Activated CD8-positive, alpha-beta memory T cell treated with anti-CD3 and anti-CD28 coated beads, Interleukin-2, amount 10 ng/mL, durations not matched to agents 7 days and 5 days (primary cell): ENCODE measurements at regions not wholly inside any gene's neighbourhood (a gene's known extent, or its start where the extent isn't known, plus 50 kb on each side); places are given as distances from the start of the nearest gene placed in this dataset.

Experiments used
- ATAC-seq: fragments of 150-1000 bp; cut with Tn5 transposase; one replicate; pipeline ENCODE4 v1.10.0; 2021; ENCODE audit warnings: moderate library complexity
- CTCF ChIA-PET: fragments of 350-600 bp; sonication (Branson Sonifier 250); formaldehyde crosslinking; loops from one replicate; lab custom pipeline; 2021; ENCODE audit warnings: antibody characterized with exemption; lab: Charles Lee
- DNase-seq: peaks from one replicate; pipeline ENCODE4 v3.0.0-alpha.2; 2020
- H3K27ac Mint-ChIP-seq: one replicate; pipeline ENCODE4 v1.8.0; 2021; ENCODE audit warnings: mild to moderate bottlenecking, mixed read lengths
- H3K27me3 Mint-ChIP-seq: one replicate; pipeline ENCODE4 v1.8.0; 2021; ENCODE audit warnings: mixed read lengths
- H3K36me3 Mint-ChIP-seq: one replicate; pipeline ENCODE4 v1.8.0; 2021; ENCODE audit warnings: mild to moderate bottlenecking, mixed read lengths
- H3K4me1 Mint-ChIP-seq: one replicate; pipeline ENCODE4 v1.8.0; 2021; ENCODE audit warnings: mixed read lengths
- H3K4me3 Mint-ChIP-seq: one replicate; pipeline ENCODE4 v1.8.0; 2021; ENCODE audit warnings: mild to moderate bottlenecking, moderate library complexity, mixed read lengths
- H3K9me3 Mint-ChIP-seq: one replicate; pipeline ENCODE4 v1.8.0; 2022; ENCODE audit warnings: low read depth, mixed read lengths

GRCh38 chr2:199680482-199680881 lies 170.5 kb downstream of the FTCDNL1 start:
- Mint-ChIP-seq H3K27ac (no peak overlapping the region), H3K36me3 (no peaks in the 10 kb centered on the region), H3K4me3 (no peak overlapping the region), H3K9me3 (no peaks in the 10 kb centered on the region), H3K4me1 (no peaks in the 10 kb centered on the region), H3K27me3 (peaks cover 19% of the 10 kb centered on the region)
- ATAC-seq (no peak), DNase-seq (no peak)
- CTCF ChIA-PET = no interaction called here

DNA sequence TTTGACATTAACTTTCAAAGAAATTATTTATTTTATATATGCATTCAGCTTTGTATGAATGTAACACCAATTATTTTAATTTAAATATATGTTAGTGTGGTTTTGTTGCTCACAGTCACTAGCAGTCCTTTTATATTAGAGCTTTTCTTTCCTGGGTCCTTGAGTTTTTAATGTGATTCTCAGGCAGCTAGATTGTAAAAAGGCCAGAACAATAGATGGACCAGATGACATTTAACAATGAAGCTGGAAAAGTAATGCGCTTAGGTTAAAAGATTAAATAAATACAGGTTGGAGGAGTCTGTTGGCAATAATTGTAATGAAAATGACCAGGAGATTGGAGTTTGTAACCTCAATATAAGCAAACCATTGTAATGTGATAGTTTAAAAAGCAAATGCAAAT lies 171.1 kb downstream of the FTCDNL1 start:
- no peaks in the 10 kb centered on the region for H3K4me1 Mint-ChIP-seq
- ATAC-seq (no peak), DNase-seq (no peak)
- H3K27me3 Mint-ChIP-seq = peaks cover 19% of the 10 kb centered on the region
- no peaks in the 10 kb centered on the region for H3K36me3 Mint-ChIP-seq
- no peak overlapping the region for H3K27ac Mint-ChIP-seq
- H3K4me3 Mint-ChIP-seq = no peak overlapping the region
- no peaks in the 10 kb centered on the region for H3K9me3 Mint-ChIP-seq
- CTCF ChIA-PET = no interaction called here

DNA sequence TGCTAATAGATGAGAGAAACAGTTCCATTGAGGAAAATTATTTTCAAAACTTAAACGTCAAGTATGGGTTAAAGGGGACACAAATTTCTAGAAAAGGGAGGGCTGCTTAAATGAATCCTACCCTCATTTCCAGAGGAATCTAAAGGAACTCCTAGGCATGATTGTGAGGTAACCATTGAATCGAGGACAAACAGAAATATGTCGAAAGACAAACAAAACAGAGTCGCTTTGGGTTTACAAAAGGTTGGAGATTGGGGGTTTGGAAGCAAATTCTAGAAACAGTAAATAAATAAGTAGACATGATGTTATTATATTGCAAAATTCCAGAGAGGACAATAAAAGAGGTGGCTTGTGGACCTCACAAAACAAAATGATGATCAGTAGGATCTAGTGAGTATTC lies 173.1 kb downstream of the FTCDNL1 start:
- peaks cover 15% of the 10 kb centered on the region for H3K27me3 Mint-ChIP-seq
- DNase-seq = no peak
- H3K9me3 Mint-ChIP-seq = no peaks in the 10 kb centered on the region
- H3K4me3 Mint-ChIP-seq = no peak overlapping the region
- CTCF ChIA-PET = no interaction called here
- no peak overlapping the region for H3K27ac Mint-ChIP-seq
- no peak for ATAC-seq
- H3K4me1 Mint-ChIP-seq = no peaks in the 10 kb centered on the region
- no peaks in the 10 kb centered on the region for H3K36me3 Mint-ChIP-seq

DNA sequence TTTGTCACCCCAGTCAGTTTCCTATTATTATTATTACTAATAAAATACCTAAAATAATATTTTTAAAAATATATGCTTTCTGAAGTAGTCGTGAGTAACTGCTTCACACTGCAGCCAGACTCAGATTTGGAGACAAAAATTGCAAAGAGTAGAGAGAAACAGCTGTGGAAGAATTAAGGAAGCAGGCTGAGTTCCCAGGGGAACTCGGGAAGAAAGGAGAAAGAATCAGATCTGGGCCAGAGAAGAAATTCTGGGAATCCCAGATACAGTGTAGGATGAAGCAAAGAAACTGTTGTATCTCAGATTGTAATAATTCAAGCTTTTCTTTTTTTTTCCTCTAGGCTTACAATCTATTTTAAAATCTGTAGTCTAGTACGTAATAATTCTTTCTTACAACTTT lies 182.3 kb downstream of the FTCDNL1 start:
- DNase-seq (no peak), ATAC-seq (no peak)
- Mint-ChIP-seq H3K9me3 (no peaks in the 10 kb centered on the region), H3K27ac (no peak overlapping the region), H3K27me3 (peaks cover 7% of the 10 kb centered on the region), H3K36me3 (no peaks in the 10 kb centered on the region), H3K4me3 (no peak overlapping the region), H3K4me1 (no peaks in the 10 kb centered on the region)
- CTCF ChIA-PET = interaction anchor here (0.8 kb wide), 1 partner anchor 71 kb away, joined by 3 read pairs; no protein-coding TSS in a partner anchor

GRCh38 chr2:199663157-199663556 lies 187.8 kb downstream of the FTCDNL1 start:
- Mint-ChIP-seq H3K36me3 (no peaks in the 10 kb centered on the region), H3K4me1 (no peaks in the 10 kb centered on the region), H3K27ac (no peak overlapping the region), H3K4me3 (no peak overlapping the region), H3K27me3 (peaks cover 14% of the 10 kb centered on the region), H3K9me3 (no peaks in the 10 kb centered on the region)
- ATAC-seq (no peak), DNase-seq (no peak)
- CTCF ChIA-PET = interaction anchor here (0.7 to 0.9 kb wide), 2 partner anchors 29 to 215 kb away, joined by 3 read pairs; no protein-coding TSS in a partner anchor

DNA sequence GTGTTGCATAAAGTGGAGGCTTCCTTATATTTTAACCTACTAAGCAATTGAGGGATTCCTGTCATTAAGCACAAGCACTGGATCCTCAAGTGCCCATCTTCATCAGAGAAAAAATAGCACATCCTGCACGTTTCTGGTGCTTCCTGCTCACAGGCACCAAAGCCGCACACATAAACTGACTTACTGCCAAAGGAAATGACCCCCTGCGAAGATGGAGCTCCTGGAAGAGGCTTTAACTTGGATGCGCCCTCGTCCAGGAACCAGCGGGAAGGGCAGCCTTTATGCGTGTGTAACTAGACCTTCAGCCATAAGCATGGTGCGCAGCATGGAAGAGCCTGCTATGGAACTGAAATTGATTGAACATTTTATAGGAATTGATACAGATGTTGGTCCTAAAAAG lies 188.7 kb downstream of the FTCDNL1 start:
- Mint-ChIP-seq H3K27ac (no peak overlapping the region), H3K27me3 (peaks cover 22% of the 10 kb centered on the region), H3K4me1 (no peaks in the 10 kb centered on the region), H3K36me3 (no peaks in the 10 kb centered on the region), H3K4me3 (no peak overlapping the region), H3K9me3 (peaks cover 2% of the 10 kb centered on the region)
- ATAC-seq (no peak), DNase-seq (no peak)
- CTCF ChIA-PET = no interaction called here

DNA sequence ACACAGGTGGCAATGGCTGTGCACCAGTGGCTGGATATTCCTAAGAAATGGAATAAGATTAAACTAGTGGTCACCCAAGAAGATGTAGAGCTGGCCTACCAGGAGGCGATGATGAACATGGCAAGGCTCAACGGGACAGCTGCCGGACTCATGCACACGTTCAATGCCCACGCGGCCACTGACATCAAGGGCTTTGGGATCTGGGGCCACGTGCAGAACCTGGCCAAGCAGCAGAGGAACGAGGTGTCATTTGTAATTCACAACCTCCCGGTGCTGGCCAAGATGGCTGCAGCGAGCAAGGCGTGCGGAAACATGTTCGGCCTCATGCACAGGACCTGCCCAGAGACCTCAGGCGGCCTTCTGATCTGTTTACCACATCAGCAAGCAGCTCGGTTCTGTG lies 190.8 kb downstream of the FTCDNL1 start:
- peaks cover 4% of the 10 kb centered on the region for H3K9me3 Mint-ChIP-seq
- no peaks in the 10 kb centered on the region for H3K36me3 Mint-ChIP-seq
- no peak overlapping the region for H3K4me3 Mint-ChIP-seq
- CTCF ChIA-PET = no interaction called here
- DNase-seq (no peak), ATAC-seq (no peak)
- no peak overlapping the region for H3K27ac Mint-ChIP-seq
- no peaks in the 10 kb centered on the region for H3K4me1 Mint-ChIP-seq
- H3K27me3 Mint-ChIP-seq = peaks cover 25% of the 10 kb centered on the region

DNA sequence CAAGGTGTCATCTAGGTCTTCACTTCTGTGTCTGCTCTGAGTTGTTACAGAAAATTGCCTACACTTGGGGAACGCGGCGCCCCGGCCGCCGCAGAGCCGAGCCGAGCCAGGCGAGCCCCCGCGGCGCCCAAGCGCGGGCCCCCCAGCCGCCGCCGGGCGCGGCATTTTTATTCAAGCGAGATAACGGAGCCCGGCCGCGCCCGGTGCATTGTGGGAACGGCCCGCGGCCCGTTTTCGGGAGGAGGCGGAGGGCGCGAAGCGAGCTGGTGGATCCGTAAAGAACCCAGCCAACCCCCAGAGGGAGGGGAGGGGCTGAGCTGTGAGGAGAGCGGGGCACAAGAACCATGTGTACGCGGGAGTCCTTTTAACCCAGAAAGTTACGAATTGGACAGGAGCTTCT lies 191.8 kb downstream of the FTCDNL1 start:
- CTCF ChIA-PET = no interaction called here
- peaks cover 4% of the 10 kb centered on the region for H3K9me3 Mint-ChIP-seq
- ATAC-seq = peak; percentile 23
- H3K27me3 Mint-ChIP-seq = peaks cover 29% of the 10 kb centered on the region
- no peaks in the 10 kb centered on the region for H3K36me3 Mint-ChIP-seq
- no peak overlapping the region for H3K27ac Mint-ChIP-seq
- no peaks in the 10 kb centered on the region for H3K4me1 Mint-ChIP-seq
- H3K4me3 Mint-ChIP-seq = no peak overlapping the region
- peak; percentile 41 for DNase-seq

GRCh38 chr2:199646439-199646838 lies 188.7 kb upstream of the SATB2 start:
- CTCF ChIA-PET = no interaction called here
- no peaks in the 10 kb centered on the region for H3K27me3 Mint-ChIP-seq
- DNase-seq = no peak
- H3K36me3 Mint-ChIP-seq = no peaks in the 10 kb centered on the region
- no peaks in the 10 kb centered on the region for H3K4me1 Mint-ChIP-seq
- H3K9me3 Mint-ChIP-seq = no peaks in the 10 kb centered on the region
- H3K27ac Mint-ChIP-seq = no peak overlapping the region
- H3K4me3 Mint-ChIP-seq = no peak overlapping the region
- ATAC-seq = no peak

DNA sequence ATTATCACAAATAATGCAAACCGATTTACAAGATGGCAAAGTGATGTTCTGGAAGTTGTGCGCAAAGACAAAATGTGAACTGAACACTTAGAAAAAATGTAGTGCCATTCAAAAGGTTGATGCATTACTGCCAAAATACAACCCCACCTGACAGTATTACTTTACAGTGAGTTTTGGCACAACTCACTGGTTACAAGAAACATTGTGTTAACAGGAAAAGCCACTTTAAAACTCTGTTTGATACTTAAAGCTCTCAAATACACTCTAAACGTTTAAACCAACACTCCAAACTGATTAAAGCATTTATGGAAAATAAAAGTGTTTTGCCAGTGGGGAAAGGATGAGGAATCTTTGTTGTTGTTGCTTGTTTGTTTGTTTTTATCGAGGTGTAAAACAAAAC lies 173.4 kb upstream of the SATB2 start:
- Mint-ChIP-seq H3K27ac (no peak overlapping the region), H3K4me1 (no peaks in the 10 kb centered on the region), H3K27me3 (no peaks in the 10 kb centered on the region), H3K4me3 (no peak overlapping the region), H3K36me3 (no peaks in the 10 kb centered on the region), H3K9me3 (no peaks in the 10 kb centered on the region)
- no peak for ATAC-seq
- CTCF ChIA-PET = no interaction called here
- DNase-seq = no peak

DNA sequence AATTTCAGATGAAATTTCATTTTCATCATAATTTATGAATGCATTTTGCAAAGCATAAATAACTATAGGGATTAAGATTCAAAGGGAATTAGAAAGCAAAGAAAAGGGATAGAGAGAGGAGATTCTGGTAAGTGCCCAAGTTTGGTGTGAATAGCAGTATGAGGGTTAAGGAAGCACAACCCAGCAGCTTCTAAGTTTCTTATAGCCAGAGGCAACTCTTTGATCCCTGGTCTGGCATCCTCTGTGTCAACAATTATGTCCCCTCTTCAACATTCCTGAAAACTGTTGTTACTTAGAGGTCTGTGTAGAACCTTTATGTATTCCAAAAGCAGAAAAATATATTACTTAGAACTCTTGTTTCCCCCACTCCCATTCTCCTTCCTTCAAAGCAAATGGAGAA lies 171.6 kb upstream of the SATB2 start:
- no peak overlapping the region for H3K27ac Mint-ChIP-seq
- no peaks in the 10 kb centered on the region for H3K4me1 Mint-ChIP-seq
- ATAC-seq = no peak
- no peak for DNase-seq
- no peak overlapping the region for H3K4me3 Mint-ChIP-seq
- H3K9me3 Mint-ChIP-seq = no peaks in the 10 kb centered on the region
- H3K36me3 Mint-ChIP-seq = no peaks in the 10 kb centered on the region
- CTCF ChIA-PET = no interaction called here
- no peaks in the 10 kb centered on the region for H3K27me3 Mint-ChIP-seq

DNA sequence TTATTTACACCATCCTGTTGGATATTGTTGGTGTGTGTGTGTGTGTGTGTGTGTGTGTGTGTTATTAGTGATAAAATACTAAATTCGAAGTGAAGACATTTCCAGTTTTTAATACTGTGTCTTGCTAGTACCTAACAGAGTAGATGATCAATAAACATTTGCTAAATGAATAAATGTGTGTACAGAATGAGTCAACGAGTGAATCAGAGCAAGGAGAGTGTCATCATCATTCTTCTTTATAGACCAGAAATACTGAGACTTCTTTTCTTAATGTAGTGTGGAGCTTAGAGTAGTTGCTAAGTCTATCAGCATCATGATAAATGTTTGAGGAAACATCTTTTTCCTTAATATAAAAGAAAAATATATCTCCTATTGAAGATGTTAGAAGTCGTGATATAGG lies 169.7 kb upstream of the SATB2 start:
- CTCF ChIA-PET = no interaction called here

DNA sequence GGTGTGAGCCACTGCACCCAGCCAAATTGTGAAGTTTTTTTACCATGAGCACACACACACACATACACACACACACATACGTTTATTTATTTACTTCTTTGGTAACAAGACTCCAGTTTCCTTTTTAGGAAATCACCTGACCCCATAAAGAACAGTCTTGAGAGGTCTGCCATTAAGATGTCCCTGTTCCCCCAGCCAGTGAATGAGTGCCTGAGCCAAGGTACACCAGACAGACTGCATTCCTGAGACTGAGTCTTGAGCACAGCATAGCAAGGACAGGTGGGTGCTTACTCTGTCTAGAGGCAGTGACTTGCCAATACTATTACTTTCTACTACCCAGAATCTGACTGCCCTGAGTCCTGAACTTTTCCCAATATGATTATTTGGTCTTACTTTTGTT lies 167.2 kb upstream of the SATB2 start:
- peaks cover 2% of the 10 kb centered on the region for H3K27me3 Mint-ChIP-seq
- no peak overlapping the region for H3K27ac Mint-ChIP-seq
- ATAC-seq = no peak
- H3K36me3 Mint-ChIP-seq = no peaks in the 10 kb centered on the region
- no peak for DNase-seq
- CTCF ChIA-PET = no interaction called here
- H3K4me3 Mint-ChIP-seq = no peak overlapping the region
- no peaks in the 10 kb centered on the region for H3K4me1 Mint-ChIP-seq
- no peaks in the 10 kb centered on the region for H3K9me3 Mint-ChIP-seq

More for the DNA sequence above, 169.7 kb upstream of the SATB2 start:
- H3K27ac Mint-ChIP-seq = no peak overlapping the region
- H3K27me3 Mint-ChIP-seq = no peaks in the 10 kb centered on the region
- no peaks in the 10 kb centered on the region for H3K9me3 Mint-ChIP-seq
- ATAC-seq = no peak
- no peak overlapping the region for H3K4me3 Mint-ChIP-seq
- H3K36me3 Mint-ChIP-seq = no peaks in the 10 kb centered on the region
- DNase-seq = no peak
- no peaks in the 10 kb centered on the region for H3K4me1 Mint-ChIP-seq

DNA sequence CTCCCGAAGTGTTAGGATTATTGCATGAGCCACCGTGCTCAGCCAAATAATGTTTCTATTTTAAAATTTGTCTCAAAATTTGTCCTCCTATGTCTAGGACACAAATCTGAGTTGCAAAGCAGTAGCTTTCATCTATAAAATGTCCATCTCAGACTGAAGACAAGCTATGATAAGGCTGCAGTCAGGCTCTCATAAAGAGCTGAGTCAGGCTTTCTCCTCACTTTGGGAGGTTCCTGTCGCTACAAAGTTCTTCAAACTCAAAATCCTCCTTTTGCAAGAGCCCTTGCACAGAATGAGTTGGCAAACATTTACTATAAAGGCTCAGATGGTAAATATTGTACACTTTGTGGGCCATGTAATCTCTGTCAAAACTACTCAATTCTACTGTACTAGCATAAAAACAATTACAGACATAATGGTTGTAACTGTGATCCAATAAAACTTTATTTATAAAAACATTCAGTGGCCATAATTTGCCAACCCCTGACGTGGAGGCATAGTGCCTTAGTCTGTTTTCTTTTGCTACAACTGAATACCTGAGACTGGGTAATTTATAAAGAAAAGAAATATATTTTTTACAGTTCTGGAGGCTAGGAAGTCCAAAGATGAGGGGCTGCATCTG lies 154.9 kb upstream of the SATB2 start:
- DNase-seq (no peak), ATAC-seq (no peak)
- H3K27me3 Mint-ChIP-seq = peaks cover 4% of the 10 kb centered on the region
- CTCF ChIA-PET = no interaction called here
- H3K4me1 Mint-ChIP-seq = no peaks in the 10 kb centered on the region
- H3K27ac Mint-ChIP-seq = no peak overlapping the region
- no peaks in the 10 kb centered on the region for H3K9me3 Mint-ChIP-seq
- no peaks in the 10 kb centered on the region for H3K36me3 Mint-ChIP-seq
- no peak overlapping the region for H3K4me3 Mint-ChIP-seq

DNA sequence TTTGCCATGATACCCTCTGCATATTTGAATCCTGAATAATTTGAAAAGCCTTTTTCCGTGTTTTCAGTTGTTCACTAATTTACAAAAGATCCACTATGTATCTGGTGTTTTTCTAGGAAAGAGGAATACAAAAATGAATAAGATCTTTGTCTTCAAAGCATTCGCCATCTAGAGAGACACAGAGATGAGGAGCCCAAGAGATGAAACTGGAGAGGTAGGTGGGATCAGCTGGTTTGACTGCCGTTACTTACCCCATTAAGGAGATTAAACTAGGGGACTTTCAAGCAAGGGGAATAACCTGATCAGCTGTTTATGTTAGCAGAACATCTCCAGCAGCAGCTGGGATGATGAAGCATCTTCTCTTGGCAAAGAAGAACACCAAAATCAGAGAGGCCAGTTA lies 150.2 kb upstream of the SATB2 start:
- Mint-ChIP-seq H3K27me3 (peaks cover 22% of the 10 kb centered on the region), H3K36me3 (no peaks in the 10 kb centered on the region), H3K27ac (no peak overlapping the region), H3K4me3 (no peak overlapping the region), H3K4me1 (peaks cover 2% of the 10 kb centered on the region), H3K9me3 (no peaks in the 10 kb centered on the region)
- no peak for ATAC-seq
- no peak for DNase-seq
- CTCF ChIA-PET = no interaction called here
